ENCODE measurements at regions not wholly inside any gene's neighbourhood (a gene's known extent, or its start where the extent isn't known, plus 50 kb on each side); places are given as distances from the start of the nearest gene placed in this dataset.

DNA sequence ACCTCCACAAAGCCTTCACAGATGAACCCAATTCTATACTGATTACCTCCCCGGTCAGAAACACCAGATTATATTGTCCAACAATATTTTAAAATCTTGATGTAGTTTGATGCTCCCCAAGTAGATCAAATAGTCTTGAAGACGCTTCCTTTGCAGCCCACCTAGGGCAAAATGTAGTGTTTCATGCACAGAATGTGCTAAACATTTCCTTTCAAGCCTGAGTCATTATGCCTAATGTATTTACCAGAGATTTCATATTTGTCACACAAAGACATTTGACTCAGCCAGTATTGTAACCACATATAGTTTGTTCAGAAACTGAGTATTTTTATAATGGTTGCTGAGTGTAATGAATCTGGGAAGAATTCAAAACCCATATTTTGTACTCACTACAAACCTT, 1396.8 kb downstream of the LRRC4C start:
- no peak for TF ChIP-seq YY1 (IDR thresholded peaks at IDR 0.05)
- TF ChIP-seq, protein P1, sequence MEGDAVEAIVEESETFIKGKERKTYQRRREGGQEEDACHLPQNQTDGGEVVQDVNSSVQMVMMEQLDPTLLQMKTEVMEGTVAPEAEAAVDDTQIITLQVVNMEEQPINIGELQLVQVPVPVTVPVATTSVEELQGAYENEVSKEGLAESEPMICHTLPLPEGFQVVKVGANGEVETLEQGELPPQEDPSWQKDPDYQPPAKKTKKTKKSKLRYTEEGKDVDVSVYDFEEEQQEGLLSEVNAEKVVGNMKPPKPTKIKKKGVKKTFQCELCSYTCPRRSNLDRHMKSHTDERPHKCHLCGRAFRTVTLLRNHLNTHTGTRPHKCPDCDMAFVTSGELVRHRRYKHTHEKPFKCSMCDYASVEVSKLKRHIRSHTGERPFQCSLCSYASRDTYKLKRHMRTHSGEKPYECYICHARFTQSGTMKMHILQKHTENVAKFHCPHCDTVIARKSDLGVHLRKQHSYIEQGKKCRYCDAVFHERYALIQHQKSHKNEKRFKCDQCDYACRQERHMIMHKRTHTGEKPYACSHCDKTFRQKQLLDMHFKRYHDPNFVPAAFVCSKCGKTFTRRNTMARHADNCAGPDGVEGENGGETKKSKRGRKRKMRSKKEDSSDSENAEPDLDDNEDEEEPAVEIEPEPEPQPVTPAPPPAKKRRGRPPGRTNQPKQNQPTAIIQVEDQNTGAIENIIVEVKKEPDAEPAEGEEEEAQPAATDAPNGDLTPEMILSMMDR (IDR thresholded peaks at IDR 0.05; ENCODE audit: low read depth, low read length, missing input control) = no peak
- TF ChIP-seq, protein P2, sequence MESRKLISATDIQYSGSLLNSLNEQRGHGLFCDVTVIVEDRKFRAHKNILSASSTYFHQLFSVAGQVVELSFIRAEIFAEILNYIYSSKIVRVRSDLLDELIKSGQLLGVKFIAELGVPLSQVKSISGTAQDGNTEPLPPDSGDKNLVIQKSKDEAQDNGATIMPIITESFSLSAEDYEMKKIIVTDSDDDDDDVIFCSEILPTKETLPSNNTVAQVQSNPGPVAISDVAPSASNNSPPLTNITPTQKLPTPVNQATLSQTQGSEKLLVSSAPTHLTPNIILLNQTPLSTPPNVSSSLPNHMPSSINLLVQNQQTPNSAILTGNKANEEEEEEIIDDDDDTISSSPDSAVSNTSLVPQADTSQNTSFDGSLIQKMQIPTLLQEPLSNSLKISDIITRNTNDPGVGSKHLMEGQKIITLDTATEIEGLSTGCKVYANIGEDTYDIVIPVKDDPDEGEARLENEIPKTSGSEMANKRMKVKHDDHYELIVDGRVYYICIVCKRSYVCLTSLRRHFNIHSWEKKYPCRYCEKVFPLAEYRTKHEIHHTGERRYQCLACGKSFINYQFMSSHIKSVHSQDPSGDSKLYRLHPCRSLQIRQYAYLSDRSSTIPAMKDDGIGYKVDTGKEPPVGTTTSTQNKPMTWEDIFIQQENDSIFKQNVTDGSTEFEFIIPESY (IDR thresholded peaks at IDR 0.05) = no peak
- TF ChIP-seq SP1 (IDR thresholded peaks at IDR 0.05) = no peak
- no peak for TF ChIP-seq FOXA1 (IDR thresholded peaks at IDR 0.05)
- TF ChIP-seq, protein P3, sequence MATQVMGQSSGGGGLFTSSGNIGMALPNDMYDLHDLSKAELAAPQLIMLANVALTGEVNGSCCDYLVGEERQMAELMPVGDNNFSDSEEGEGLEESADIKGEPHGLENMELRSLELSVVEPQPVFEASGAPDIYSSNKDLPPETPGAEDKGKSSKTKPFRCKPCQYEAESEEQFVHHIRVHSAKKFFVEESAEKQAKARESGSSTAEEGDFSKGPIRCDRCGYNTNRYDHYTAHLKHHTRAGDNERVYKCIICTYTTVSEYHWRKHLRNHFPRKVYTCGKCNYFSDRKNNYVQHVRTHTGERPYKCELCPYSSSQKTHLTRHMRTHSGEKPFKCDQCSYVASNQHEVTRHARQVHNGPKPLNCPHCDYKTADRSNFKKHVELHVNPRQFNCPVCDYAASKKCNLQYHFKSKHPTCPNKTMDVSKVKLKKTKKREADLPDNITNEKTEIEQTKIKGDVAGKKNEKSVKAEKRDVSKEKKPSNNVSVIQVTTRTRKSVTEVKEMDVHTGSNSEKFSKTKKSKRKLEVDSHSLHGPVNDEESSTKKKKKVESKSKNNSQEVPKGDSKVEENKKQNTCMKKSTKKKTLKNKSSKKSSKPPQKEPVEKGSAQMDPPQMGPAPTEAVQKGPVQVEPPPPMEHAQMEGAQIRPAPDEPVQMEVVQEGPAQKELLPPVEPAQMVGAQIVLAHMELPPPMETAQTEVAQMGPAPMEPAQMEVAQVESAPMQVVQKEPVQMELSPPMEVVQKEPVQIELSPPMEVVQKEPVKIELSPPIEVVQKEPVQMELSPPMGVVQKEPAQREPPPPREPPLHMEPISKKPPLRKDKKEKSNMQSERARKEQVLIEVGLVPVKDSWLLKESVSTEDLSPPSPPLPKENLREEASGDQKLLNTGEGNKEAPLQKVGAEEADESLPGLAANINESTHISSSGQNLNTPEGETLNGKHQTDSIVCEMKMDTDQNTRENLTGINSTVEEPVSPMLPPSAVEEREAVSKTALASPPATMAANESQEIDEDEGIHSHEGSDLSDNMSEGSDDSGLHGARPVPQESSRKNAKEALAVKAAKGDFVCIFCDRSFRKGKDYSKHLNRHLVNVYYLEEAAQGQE (IDR thresholded peaks at IDR 0.05) = no peak
- no peak for TF ChIP-seq RAD21 (IDR thresholded peaks at IDR 0.05)
- TF ChIP-seq, protein P4, sequence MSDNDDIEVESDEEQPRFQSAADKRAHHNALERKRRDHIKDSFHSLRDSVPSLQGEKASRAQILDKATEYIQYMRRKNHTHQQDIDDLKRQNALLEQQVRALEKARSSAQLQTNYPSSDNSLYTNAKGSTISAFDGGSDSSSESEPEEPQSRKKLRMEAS (IDR thresholded peaks at IDR 0.05) = no peak
- TF ChIP-seq EGR1 (IDR thresholded peaks at IDR 0.05; ENCODE audit: low read depth in 2 of 2) = no peak

Data from liver (tissue), 3 donors.